Epidermal melanocyte (primary cell): ENCODE measurements at regions not wholly inside any gene's neighbourhood (a gene's known extent, or its start where the extent isn't known, plus 50 kb on each side); places are given as distances from the start of the nearest gene placed in this dataset.
"Not testable (repeated sequence)": the region's sequence is repeated elsewhere in the genome, so short reads cannot be mapped to it uniquely, and the experiment has no call there.

Source experiments
- DNase-seq: peaks from one replicate; pipeline ENCODE4 v3.0.0; 2011; ENCODE audit warnings: low spot score; ENCODE audit not compliant: insufficient read length

GRCh38 chr6:150735341-150735851 is 130.1 kb upstream of the MTHFD1L start:
- DNase-seq, result no peak

- no peak for DNase-seq
These were observed 127.3 kb upstream of the MTHFD1L start for GRCh38 chr6:150738092-150738629.

GRCh38 chr6:150739711-150740349 is 125.7 kb upstream of the MTHFD1L start:
- DNase-seq, result no peak

- DNase-seq, result no peak
These were observed 125.0 kb upstream of the MTHFD1L start for GRCh38 chr6:150740453-150740852.

- DNase-seq, result no peak
These were observed 123.8 kb upstream of the MTHFD1L start for GRCh38 chr6:150741633-150742200.

- DNase-seq, result no peak
These were observed 120.8 kb upstream of the MTHFD1L start for GRCh38 chr6:150744522-150745260.

GRCh38 chr6:150745896-150746295 is 119.6 kb upstream of the MTHFD1L start:
- DNase-seq, result no peak

GRCh38 chr6:150747155-150747554 is 118.3 kb upstream of the MTHFD1L start:
- DNase-seq, result no peak

- no peak for DNase-seq
These were observed 116.3 kb upstream of the MTHFD1L start for GRCh38 chr6:150749091-150749670.

GRCh38 chr6:150751296-150751695 is 114.2 kb upstream of the MTHFD1L start:
- peak; percentile 73 for DNase-seq

GRCh38 chr6:150752409-150752808 is 113.1 kb upstream of the MTHFD1L start:
- DNase-seq, result no peak

GRCh38 chr6:150753371-150754064 is 112.0 kb upstream of the MTHFD1L start:
- DNase-seq, result no peak

- no peak for DNase-seq
These were observed 110.5 kb upstream of the MTHFD1L start for GRCh38 chr6:150755042-150755441.

GRCh38 chr6:150755524-150755923 is 110.0 kb upstream of the MTHFD1L start:
- DNase-seq, result no peak

- no peak for DNase-seq
These were observed 109.3 kb upstream of the MTHFD1L start for GRCh38 chr6:150756173-150756572.

GRCh38 chr6:150757807-150758206 is 107.7 kb upstream of the MTHFD1L start:
- not testable (repeated sequence) for DNase-seq

GRCh38 chr6:150759483-150759882 is 106.0 kb upstream of the MTHFD1L start:
- no peak for DNase-seq

- no peak for DNase-seq
These were observed 103.7 kb upstream of the MTHFD1L start for GRCh38 chr6:150761771-150762170.

GRCh38 chr6:150764334-150765066 is 101.0 kb upstream of the MTHFD1L start:
- DNase-seq, result no peak

GRCh38 chr6:150765067-150765764 is 100.3 kb upstream of the MTHFD1L start:
- DNase-seq, result no peak
